A673 (cell line): ENCODE measurements at regions not wholly inside any gene's neighbourhood (a gene's known extent, or its start where the extent isn't known, plus 50 kb on each side); places are given as distances from the start of the nearest gene placed in this dataset.
"Not testable (repeated sequence)": the region's sequence is repeated elsewhere in the genome, so short reads cannot be mapped to it uniquely, and the experiment has no call there.

ENCODE experiments used
- BruUV-seq: library from RNA; stranded (reverse); fragments of 400-500 nt; replicated peaks from 2 replicates; lab custom pipeline; 2021; lab: Mats Ljungman, UMichigan
- CTCF ChIA-PET: fragments of 300-600 bp; sonication (Branson Sonifier 250); formaldehyde crosslinking; loops from one replicate; lab custom pipeline; 2022; ENCODE audit warnings: antibody characterized with exemption; lab: Charles Lee
- POLR2A ChIA-PET: fragments of 300-600 bp; sonication (Branson Sonifier 250); formaldehyde crosslinking; loops from one replicate; lab custom pipeline; 2022; ENCODE audit warnings: antibody characterized with exemption; ENCODE audit not compliant: low non-redundant PET; lab: Charles Lee
- DNase-seq: peaks from one replicate; pipeline ENCODE4 v3.0.0-alpha.2; 2015; ENCODE audit warnings: low spot score
- H3K27ac ChIP-seq: fragments of 200-600 bp; sonication (generic); 2 replicates; pipeline ENCODE4 v1.5.1; 2016; ENCODE audit warnings: mixed run types, low read depth, mild to moderate bottlenecking, mixed read lengths, antibody characterized with exemption, low read length; ENCODE audit not compliant: poor library complexity, severe bottlenecking
- H3K27me3 ChIP-seq: fragments of 200-600 bp; sonication (generic); replicated peaks from 2 replicates; pipeline ENCODE4 v1.6.1; 2017; ENCODE audit warnings: mixed run types, low read depth, mild to moderate bottlenecking, mixed read lengths, antibody characterized with exemption, low read length; ENCODE audit not compliant: insufficient read depth, poor library complexity
- H3K36me3 ChIP-seq: fragments of 200-600 bp; sonication (generic); 2 replicates; pipeline ENCODE4 v1.6.1; 2016; ENCODE audit warnings: mixed run types, mild to moderate bottlenecking, mixed read lengths, antibody characterized with exemption, low read length; ENCODE audit not compliant: insufficient read depth, poor library complexity, severe bottlenecking
- H3K4me1 ChIP-seq: fragments of 200-600 bp; sonication (generic); 2 replicates; pipeline ENCODE4 v1.6.1; 2017; ENCODE audit warnings: mixed run types, mild to moderate bottlenecking, mixed read lengths, antibody characterized with exemption, low read length; ENCODE audit not compliant: insufficient read depth, poor library complexity, severe bottlenecking
- H3K4me3 ChIP-seq: fragments of 200-600 bp; sonication (generic); 2 replicates; pipeline ENCODE4 v1.5.1; 2016; ENCODE audit warnings: low read depth, mixed run types, mild to moderate bottlenecking, mixed read lengths, low read length; ENCODE audit not compliant: poor library complexity, severe bottlenecking
- H3K9me3 ChIP-seq: fragments of 200-600 bp; sonication (generic); 2 replicates; pipeline ENCODE4 v1.6.1; 2016; ENCODE audit warnings: mixed run types, low read depth, mild to moderate bottlenecking, mixed read lengths, antibody characterized with exemption, low read length; ENCODE audit not compliant: poor library complexity, severe bottlenecking
- EZH2 ChIP-seq: fragments of 200-600 bp; sonication (generic); IDR thresholded peaks from 2 replicates; pipeline ENCODE4 v1.6.1; 2017; ENCODE audit warnings: borderline replicate concordance, low read depth, mild to moderate bottlenecking, mixed read lengths, antibody characterized with exemption, low read length; ENCODE audit not compliant: poor library complexity, severe bottlenecking
- intact Hi-C: fragments of 100-400 bp; cut with micrococcal nuclease; formaldehyde crosslinking; loops from one replicate; pipeline ENCODE4 v1.10.0; 2022; ENCODE audit not compliant: unreplicated experiment
- TF ChIP-seq, protein P1 (sequence below): fragments of 300-800, 200-600 bp; sonication (generic); conservative IDR thresholded peaks from 2 replicates; pipeline ENCODE4 v1.5.1; 2017; ENCODE audit warnings: low read depth, mild to moderate bottlenecking, antibody characterized with exemption, low read length, moderate library complexity, mixed read lengths

DNA sequence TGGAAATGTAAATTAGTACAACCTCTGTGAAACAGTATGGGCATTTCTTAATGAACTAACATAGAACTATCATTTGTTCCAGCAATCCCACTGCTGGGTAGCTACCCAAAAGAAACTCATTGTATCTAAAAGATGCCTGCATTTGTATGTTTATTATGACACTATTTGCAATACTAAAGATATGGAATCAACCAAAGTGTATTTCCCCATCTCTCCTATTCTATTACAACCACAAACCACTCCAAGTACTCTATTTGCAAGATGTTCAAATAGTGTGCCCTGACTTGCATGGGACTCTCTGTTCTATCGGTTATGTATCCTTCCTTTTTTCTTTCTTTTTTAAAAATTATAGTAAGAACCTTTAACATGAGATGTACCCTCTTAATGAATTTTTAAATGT, 845.2 kb downstream of the CDH11 start:
- H3K27me3 ChIP-seq, result no peaks in the 10 kb centered on the region
- POLR2A ChIA-PET, result no interaction called here
- CTCF ChIA-PET, result no interaction called here
- H3K4me1 ChIP-seq, result no peaks in the 10 kb centered on the region
- no peak for DNase-seq
- intact Hi-C loops, result no loop called here
- H3K4me3 ChIP-seq, result no peak overlapping the region
- TF ChIP-seq EZH2, result no peak
- H3K36me3 ChIP-seq, result no peaks in the 10 kb centered on the region
- no peak overlapping the region for H3K27ac ChIP-seq
- BruUV-seq, result no TSS peak
- H3K9me3 ChIP-seq, result no peaks in the 10 kb centered on the region

DNA sequence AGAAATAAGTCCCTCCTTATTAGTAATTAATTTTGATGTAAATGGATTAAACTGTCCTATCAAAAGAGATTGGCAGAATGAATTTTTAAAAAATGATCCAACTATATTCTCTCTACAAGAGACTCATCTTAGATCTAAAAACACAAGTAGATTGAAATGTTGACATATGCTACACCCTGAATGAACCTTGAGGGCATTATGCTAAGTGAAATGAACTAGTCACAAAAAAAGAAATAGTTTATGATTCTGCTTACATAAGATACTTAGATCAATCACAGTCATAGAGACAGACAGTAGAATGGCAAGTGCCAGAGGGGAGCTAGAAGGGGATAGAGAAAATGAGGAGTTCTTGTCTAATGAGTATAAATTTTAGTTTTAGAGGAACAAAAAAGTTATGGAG, 849.8 kb downstream of the CDH11 start:
- Histone ChIP-seq H3K36me3 (no peaks in the 10 kb centered on the region), H3K27ac (no peak overlapping the region), H3K4me1 (no peaks in the 10 kb centered on the region), H3K4me3 (no peak overlapping the region), H3K27me3 (no peaks in the 10 kb centered on the region), H3K9me3 (no peaks in the 10 kb centered on the region)
- POLR2A ChIA-PET, result no interaction called here
- CTCF ChIA-PET, result no interaction called here
- TF ChIP-seq, protein P1, sequence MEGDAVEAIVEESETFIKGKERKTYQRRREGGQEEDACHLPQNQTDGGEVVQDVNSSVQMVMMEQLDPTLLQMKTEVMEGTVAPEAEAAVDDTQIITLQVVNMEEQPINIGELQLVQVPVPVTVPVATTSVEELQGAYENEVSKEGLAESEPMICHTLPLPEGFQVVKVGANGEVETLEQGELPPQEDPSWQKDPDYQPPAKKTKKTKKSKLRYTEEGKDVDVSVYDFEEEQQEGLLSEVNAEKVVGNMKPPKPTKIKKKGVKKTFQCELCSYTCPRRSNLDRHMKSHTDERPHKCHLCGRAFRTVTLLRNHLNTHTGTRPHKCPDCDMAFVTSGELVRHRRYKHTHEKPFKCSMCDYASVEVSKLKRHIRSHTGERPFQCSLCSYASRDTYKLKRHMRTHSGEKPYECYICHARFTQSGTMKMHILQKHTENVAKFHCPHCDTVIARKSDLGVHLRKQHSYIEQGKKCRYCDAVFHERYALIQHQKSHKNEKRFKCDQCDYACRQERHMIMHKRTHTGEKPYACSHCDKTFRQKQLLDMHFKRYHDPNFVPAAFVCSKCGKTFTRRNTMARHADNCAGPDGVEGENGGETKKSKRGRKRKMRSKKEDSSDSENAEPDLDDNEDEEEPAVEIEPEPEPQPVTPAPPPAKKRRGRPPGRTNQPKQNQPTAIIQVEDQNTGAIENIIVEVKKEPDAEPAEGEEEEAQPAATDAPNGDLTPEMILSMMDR, result no peak
- TF ChIP-seq EZH2, result no peak
- no TSS peak for BruUV-seq
- no peak for DNase-seq
- intact Hi-C loops, result no loop called here

DNA sequence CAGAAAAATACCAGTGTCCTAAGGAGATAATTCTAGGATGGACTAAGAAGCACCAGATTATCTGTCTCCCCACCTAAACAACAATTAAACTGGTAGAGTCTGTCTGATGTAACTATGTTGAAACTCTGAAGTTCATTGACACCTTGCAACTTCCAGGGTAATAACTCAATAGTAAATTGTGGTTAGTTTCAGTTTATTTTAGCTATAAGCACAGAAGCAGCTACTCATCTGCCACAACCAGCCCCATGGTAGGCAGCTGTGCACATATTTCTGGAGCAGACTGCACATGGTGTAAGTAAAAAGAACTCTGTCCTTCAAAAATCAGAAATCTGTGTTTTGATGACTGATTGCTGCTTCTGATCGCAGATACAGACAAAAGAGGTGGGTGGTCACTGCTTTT, 852.1 kb downstream of the CDH11 start:
- TF ChIP-seq EZH2, result no peak
- TF ChIP-seq, protein P1, result no peak
- ChIA-PET CTCF (no interaction called here), POLR2A (no interaction called here)
- Histone ChIP-seq H3K4me1 (no peaks in the 10 kb centered on the region), H3K36me3 (no peaks in the 10 kb centered on the region), H3K9me3 (no peaks in the 10 kb centered on the region), H3K27ac (no peak overlapping the region), H3K27me3 (no peaks in the 10 kb centered on the region), H3K4me3 (no peak overlapping the region)
- no TSS peak for BruUV-seq
- DNase-seq, result no peak
- intact Hi-C loops, result no loop called here

DNA sequence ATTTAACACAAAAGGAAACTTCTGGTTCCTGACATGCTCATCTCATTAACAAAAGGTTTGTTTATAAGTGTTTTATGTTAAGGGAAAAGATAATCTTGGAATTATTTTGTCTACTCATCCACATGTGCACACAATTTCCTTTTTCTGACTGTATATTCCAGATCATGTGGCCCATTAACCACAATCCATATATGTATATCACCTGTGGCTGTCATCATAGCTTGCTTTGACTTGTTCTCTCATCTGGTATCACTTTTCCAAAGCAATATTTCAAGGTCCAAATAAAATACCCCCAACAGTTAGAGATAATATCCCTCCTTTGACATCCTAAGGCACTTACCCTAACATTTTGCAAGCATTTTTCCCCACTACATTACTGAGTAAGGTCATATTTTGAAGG, 856.1 kb downstream of the CDH11 start:
- no TSS peak for BruUV-seq
- TF ChIP-seq, protein P1, result no peak
- TF ChIP-seq EZH2, result no peak

DNA sequence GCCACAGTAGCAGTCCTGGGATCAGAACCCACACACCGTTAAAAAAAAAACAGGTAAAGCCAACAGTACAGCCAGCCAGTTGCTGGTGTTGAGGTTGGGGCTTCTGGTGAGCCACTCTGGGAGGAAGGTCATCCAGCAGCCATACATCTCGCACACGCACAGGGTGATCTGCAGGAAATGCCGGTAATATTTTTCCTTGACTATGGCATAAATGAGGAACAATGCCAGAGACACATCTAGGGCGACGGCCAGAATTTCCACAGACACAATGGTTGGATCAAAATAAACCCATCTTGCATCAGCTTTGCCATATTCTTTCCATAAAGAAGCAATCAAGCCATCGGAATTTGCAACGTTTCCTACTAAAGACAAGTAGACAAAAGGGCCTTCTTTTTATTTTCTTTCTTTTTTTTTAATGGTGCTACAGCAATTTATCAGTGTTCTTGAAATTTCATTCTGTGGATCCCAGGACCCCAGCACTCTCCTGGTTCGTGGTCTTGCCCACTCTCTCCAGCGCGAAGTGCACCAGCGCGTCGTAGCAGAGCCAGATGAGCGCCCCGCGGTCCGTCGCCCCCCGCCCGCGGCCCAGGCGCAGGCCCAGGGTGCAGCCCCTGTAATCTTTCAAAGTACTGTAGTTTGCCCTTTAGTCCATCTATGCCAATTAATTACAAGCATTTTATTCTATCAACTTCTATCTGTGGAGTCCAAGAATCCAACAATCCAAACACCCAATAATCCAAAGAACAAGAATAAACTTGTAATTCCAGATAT, 861.0 kb downstream of the CDH11 start:
- H3K4me1 ChIP-seq, intact Hi-C loops, H3K36me3 ChIP-seq, H3K9me3 ChIP-seq, DNase-seq, BruUV-seq, CTCF ChIA-PET, H3K27me3 ChIP-seq, H3K4me3 ChIP-seq, H3K27ac ChIP-seq, POLR2A ChIA-PET: not testable (repeated sequence)

More for the DNA sequence above, 856.1 kb downstream of the CDH11 start:
- no peak for DNase-seq
- intact Hi-C loops, result no loop called here
- H3K36me3 ChIP-seq, result no peaks in the 10 kb centered on the region
- H3K4me1 ChIP-seq, result no peaks in the 10 kb centered on the region
- H3K4me3 ChIP-seq, result no peak overlapping the region
- no peak overlapping the region for H3K27ac ChIP-seq
- no peaks in the 10 kb centered on the region for H3K27me3 ChIP-seq
- POLR2A ChIA-PET, result no interaction called here
- H3K9me3 ChIP-seq, result no peaks in the 10 kb centered on the region
- CTCF ChIA-PET, result no interaction called here
